PC-3 (cell line): ENCODE measurements at regions not wholly inside any gene's neighbourhood (a gene's known extent, or its start where the extent isn't known, plus 50 kb on each side); places are given as distances from the start of the nearest gene placed in this dataset.

Experiments used
- ATAC-seq: fragments of 200-7000 bp; cut with Tn5 transposase; 2 replicates; pipeline ENCODE4 v1.9.1; 2020; ENCODE audit warnings: mild to moderate bottlenecking, moderate library complexity
- BruUV-seq: library from RNA; stranded (reverse); fragments of 400-500 nt; replicated peaks from 2 replicates; lab custom pipeline; 2021; lab: Mats Ljungman, UMichigan
- CTCF ChIA-PET: fragments of 300-600 bp; sonication (Branson Sonifier 250); formaldehyde crosslinking; loops from one replicate; lab custom pipeline; 2022; ENCODE audit warnings: antibody characterized with exemption; lab: Charles Lee
- POLR2A ChIA-PET: fragments of 300-600 bp; sonication (Branson Sonifier 250); formaldehyde crosslinking; loops from one replicate; lab custom pipeline; 2022; ENCODE audit warnings: antibody characterized with exemption; ENCODE audit not compliant: unreplicated experiment; lab: Charles Lee
- DNase-seq: peaks from one replicate; pipeline ENCODE4 v3.0.0-alpha.2; 2015
- H2AFZ ChIP-seq: fragments of 300-600 bp; sonication (generic); 2 replicates; pipeline ENCODE4 v1.6.0; 2016; ENCODE audit warnings: antibody characterized with exemption, low read length
- H3F3A ChIP-seq: fragments of 300-600 bp; sonication (generic); one replicate; pipeline ENCODE4 v1.6.0; 2017; ENCODE audit warnings: antibody characterized with exemption, low read length, control low read depth, mild to moderate bottlenecking; ENCODE audit not compliant: unreplicated experiment
- H3K27ac ChIP-seq: fragments of 300-600 bp; sonication (generic); 2 replicates; pipeline ENCODE4 v1.5.1; 2016; ENCODE audit warnings: mild to moderate bottlenecking, low read length
- H3K27me3 ChIP-seq: fragments of 300-600 bp; sonication (generic); 2 replicates; pipeline ENCODE4 v1.6.1; 2016; ENCODE audit warnings: low read length, mixed read lengths
- H3K36me3 ChIP-seq: fragments of 300-600 bp; sonication (generic); 2 replicates; pipeline ENCODE4 v1.6.1; 2016; ENCODE audit warnings: low read depth, mixed run types, low read length, mixed read lengths
- H3K4me1 ChIP-seq: fragments of 300-600 bp; sonication (generic); 2 replicates; pipeline ENCODE4 v1.5.1; 2016; ENCODE audit warnings: low read length; ENCODE audit not compliant: insufficient read depth
- H3K4me2 ChIP-seq: fragments of 300-600 bp; sonication (generic); 2 replicates; pipeline ENCODE4 v1.6.0; 2016; ENCODE audit warnings: low read length
- H3K4me3 ChIP-seq: fragments of 300-600 bp; sonication (generic); 2 replicates; pipeline ENCODE4 v1.5.1; 2016; ENCODE audit warnings: mild to moderate bottlenecking, low read length, mixed read lengths
- H3K79me2 ChIP-seq: fragments of 300-600 bp; sonication (generic); 2 replicates; pipeline ENCODE4 v1.6.1; 2017; ENCODE audit warnings: low read length, mixed read lengths
- H3K9ac ChIP-seq: fragments of 300-600 bp; sonication (generic); 2 replicates; pipeline ENCODE4 v1.6.0; 2016; ENCODE audit warnings: mild to moderate bottlenecking, low read length
- H3K9me2 ChIP-seq: fragments of 300-600 bp; sonication (generic); replicated peaks from 2 replicates; pipeline ENCODE4 v1.6.1; 2016; ENCODE audit warnings: mixed run types, low read length, mixed read lengths
- H3K9me3 ChIP-seq: fragments of 300-600 bp; sonication (generic); 2 replicates; pipeline ENCODE4 v1.6.1; 2016; ENCODE audit warnings: low read length, mixed read lengths
- H4K20me1 ChIP-seq: fragments of 300-600 bp; sonication (generic); 2 replicates; pipeline ENCODE4 v1.6.1; 2016; ENCODE audit warnings: low read length, mixed read lengths
- CTCF ChIP-seq: fragments of 300-600 bp; sonication (generic); conservative IDR thresholded peaks from 2 replicates; pipeline ENCODE4 v1.5.1; 2017; ENCODE audit warnings: antibody characterized with exemption, low read depth, mild to moderate bottlenecking, low read length
- EZH2 ChIP-seq: fragments of 300-600 bp; sonication (generic); IDR thresholded peaks from one replicate; pipeline ENCODE4 v1.6.1; 2017; ENCODE audit warnings: antibody characterized with exemption, mild to moderate bottlenecking, low read length; ENCODE audit not compliant: unreplicated experiment
- EZH2phosphoT487 ChIP-seq: fragments of 300-600 bp; sonication (generic); IDR thresholded peaks from 2 replicates; pipeline ENCODE4 v1.6.1; 2018; ENCODE audit warnings: mild to moderate bottlenecking, antibody characterized with exemption, low read length, borderline replicate concordance
- intact Hi-C: fragments of 100-400 bp; cut with micrococcal nuclease; formaldehyde crosslinking; loops from 2 replicates; pipeline ENCODE4 v1.9.0; 2023

- Histone ChIP-seq H3K79me2 (no peaks in the 10 kb centered on the region), H3K4me3 (no peak overlapping the region), H3K27ac (no peak overlapping the region), H3K27me3 (no peaks in the 10 kb centered on the region), H3F3A (no peaks in the 10 kb centered on the region), H3K4me2 (no peak overlapping the region), H3K9ac (no peak overlapping the region), H4K20me1 (no peaks in the 10 kb centered on the region), H3K36me3 (no peaks in the 10 kb centered on the region), H3K9me2 (no peaks in the 10 kb centered on the region), H3K9me3 (no peaks in the 10 kb centered on the region), H2AFZ (no peak overlapping the region), H3K4me1 (peaks cover 4% of the 10 kb centered on the region; the same call in 1 of the 2 replicates)
- no peak for ATAC-seq
- POLR2A ChIA-PET, result no interaction called here
- CTCF ChIA-PET, result no interaction called here
- DNase-seq, result no peak
- BruUV-seq, result no TSS peak
- intact Hi-C loops, result no loop called here
- TF ChIP-seq EZH2phosphoT487 (no peak), CTCF (no peak), EZH2 (no peak)
Observed at GRCh38 chr2:7722212-7722910, 805.1 kb downstream of the RNF144A start.

- Histone ChIP-seq H3K9me3 (no peaks in the 10 kb centered on the region), H3K4me2 (no peak overlapping the region), H3K9ac (no peak overlapping the region), H3F3A (no peaks in the 10 kb centered on the region), H2AFZ (no peak overlapping the region), H3K36me3 (no peaks in the 10 kb centered on the region), H3K9me2 (no peaks in the 10 kb centered on the region), H3K27me3 (no peaks in the 10 kb centered on the region), H4K20me1 (no peaks in the 10 kb centered on the region), H3K79me2 (no peaks in the 10 kb centered on the region), H3K4me1 (peaks cover 4% of the 10 kb centered on the region; the same call in 1 of the 2 replicates), H3K4me3 (no peak overlapping the region), H3K27ac (no peak overlapping the region)
- TF ChIP-seq EZH2phosphoT487 (no peak), EZH2 (no peak), CTCF (no peak)
- ChIA-PET POLR2A (no interaction called here), CTCF (no interaction called here)
- intact Hi-C loops, result no loop called here
- BruUV-seq, result no TSS peak
- no peak for DNase-seq
- no peak for ATAC-seq
Observed at GRCh38 chr2:7724336-7724735, 807.1 kb downstream of the RNF144A start.

GRCh38 chr2:7725171-7725849 is 808.1 kb downstream of the RNF144A start:
- no peak overlapping the region for H3K4me2 ChIP-seq
- POLR2A ChIA-PET, result no interaction called here
- ATAC-seq (peak; percentile 49), DNase-seq (peak; percentile 28)
- no TSS peak for BruUV-seq
- H3K9me2 ChIP-seq, result no peaks in the 10 kb centered on the region
- no peaks in the 10 kb centered on the region for H3K79me2 ChIP-seq
- CTCF ChIA-PET, result interaction anchor here (0.6 kb wide), 1 partner anchor 123 kb away, joined by 4 read pairs; no protein-coding TSS in a partner anchor
- no peaks in the 10 kb centered on the region for H4K20me1 ChIP-seq
- peaks cover 4% of the 10 kb centered on the region; the same call in 1 of the 2 replicates for H3K4me1 ChIP-seq
- intact Hi-C loops, result loop anchor here (1.0 kb wide), 3 partner anchors 280 to 960 kb away; no protein-coding TSS in a partner anchor
- no peaks in the 10 kb centered on the region for H3K36me3 ChIP-seq
- no peaks in the 10 kb centered on the region for H3F3A ChIP-seq
- TF ChIP-seq EZH2 (no peak), CTCF (peak; percentile 47)
- H3K9ac ChIP-seq, result no peak overlapping the region
- no peak overlapping the region for H3K27ac ChIP-seq
- no peaks in the 10 kb centered on the region for H3K27me3 ChIP-seq
- H3K9me3 ChIP-seq, result no peaks in the 10 kb centered on the region
- H3K4me3 ChIP-seq, result no peak overlapping the region
- H2AFZ ChIP-seq, result peak overlapping the region; percentile 57
